Tibial nerve (tissue), 4 donors: ENCODE measurements at regions not wholly inside any gene's neighbourhood (a gene's known extent, or its start where the extent isn't known, plus 50 kb on each side); places are given as distances from the start of the nearest gene placed in this dataset.

Source experiments
- DNase-seq, 2 donors: peaks; one replicate each; pipeline ENCODE4 v3.0.0-alpha.2; 2019; ENCODE audit warnings: low spot score in 2 of 2
- H3K27ac ChIP-seq, 4 donors: fragments of 200-600 bp; sonication (generic) in 3 of 4; one replicate each; pipeline ENCODE4 v1.5.1; 2017 to 2019; ENCODE audit warnings: mild to moderate bottlenecking in 1 of 4
- H3K27me3 ChIP-seq, 2 donors: fragments of 200-600 bp; sonication (generic) in 1 of 2; one replicate each; pipeline versions ENCODE4 v1.5.1 to v1.6.0; 2017 to 2019
- H3K36me3 ChIP-seq, 3 donors: fragments of 200-600 bp; sonication (generic); one replicate each; pipeline ENCODE4 v1.5.1; 2018 to 2019
- H3K4me1 ChIP-seq, 4 donors: fragments of 200-600 bp; sonication (generic) in 3 of 4; one replicate each; pipeline ENCODE4 v1.5.1; 2017 to 2019
- H3K4me3 ChIP-seq, 4 donors: fragments of 200-600 bp; sonication (generic) in 3 of 4; one replicate each; pipeline ENCODE4 v1.5.1; 2017 to 2019; ENCODE audit warnings: mild to moderate bottlenecking in 1 of 4, moderate library complexity in 1 of 4
- H3K9me3 ChIP-seq, 4 donors: fragments of 200-600 bp; sonication (generic) in 3 of 4; one replicate each; pipeline ENCODE4 v1.5.1; 2017 to 2019
- EP300 ChIP-seq, 2 donors: sonication (generic); formaldehyde crosslinking; IDR thresholded peaks; one replicate each; pipeline ENCODE4 v1.6.1; 2017; ENCODE audit warnings: antibody characterized with exemption in 2 of 2, mild to moderate bottlenecking in 1 of 2
- POLR2A ChIP-seq, 2 donors: fragments of 450-650 bp; IDR thresholded peaks; one replicate each; pipeline ENCODE4 v1.6.1; 2017; ENCODE audit warnings: antibody characterized with exemption in 2 of 2, mild to moderate bottlenecking in 2 of 2, moderate library complexity in 2 of 2
- WGBS, 2 donors: methylation state at CpG; one replicate each; pipeline ENCODE4 v1.1.5; 2018; 5-methylcytosine and 5-hydroxymethylcytosine counted together
- TF ChIP-seq, protein P1 (sequence below), 5 experiments: fragments of 200-600 bp in 3 of 5; fragments of 450-650 bp in 2 of 5; sonication (generic) in 3 of 5; IDR thresholded peaks; one replicate each; pipeline ENCODE4 v1.5.1; 2016 to 2019; ENCODE audit warnings: antibody characterized with exemption in 5 of 5, mild to moderate bottlenecking in 3 of 5, moderate library complexity in 2 of 5

DNA sequence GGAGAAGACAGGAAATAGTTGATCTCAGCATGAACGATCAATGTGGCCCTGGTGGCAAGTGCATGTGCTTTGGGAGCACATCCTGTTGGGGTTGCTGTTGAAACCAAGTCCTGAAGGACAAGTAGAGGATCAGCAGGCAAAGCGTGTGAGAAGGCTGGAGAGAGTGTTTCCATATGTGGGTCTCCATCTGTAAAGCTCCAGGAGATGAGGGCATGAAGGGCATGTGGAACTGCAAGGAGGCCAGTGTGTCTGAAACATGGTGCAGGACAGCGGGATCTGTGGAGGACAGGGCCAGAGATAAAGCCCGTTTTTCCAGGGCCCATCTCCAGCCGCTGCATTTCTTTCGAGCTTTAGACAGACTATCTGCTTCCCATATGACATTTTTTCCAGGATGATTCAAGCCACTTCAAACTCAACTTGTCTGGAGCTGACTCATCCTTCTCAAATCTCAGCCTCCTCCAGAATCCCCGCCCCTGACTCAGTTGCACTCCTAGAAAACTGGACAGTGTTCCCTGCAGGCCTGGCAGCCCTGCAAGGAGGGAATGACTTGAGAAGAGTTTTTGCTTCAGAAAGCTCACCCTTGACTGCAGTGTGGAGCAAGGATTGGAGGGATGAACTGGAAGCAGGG lies 226.1 kb downstream of the VAPA start:
- Histone ChIP-seq H3K9me3 (no peaks in the 10 kb centered on the region), H3K4me3 (no peak overlapping the region), H3K4me1 (peaks cover 0 to 34% (median 8%) of the 10 kb centered on the region in 4 donors), H3K27me3 (no peaks in the 10 kb centered on the region), H3K27ac (peak overlapping the region in 1 of 4 donors; percentile 0), H3K36me3 (no peaks in the 10 kb centered on the region)
- no peak for DNase-seq
- 86 to 90% methylated on average over 6 to 7 of the region's 7 CpGs for WGBS, 2 donors
- no peak for TF ChIP-seq EP300 (IDR thresholded peaks at IDR 0.05)
- TF ChIP-seq, protein P1, sequence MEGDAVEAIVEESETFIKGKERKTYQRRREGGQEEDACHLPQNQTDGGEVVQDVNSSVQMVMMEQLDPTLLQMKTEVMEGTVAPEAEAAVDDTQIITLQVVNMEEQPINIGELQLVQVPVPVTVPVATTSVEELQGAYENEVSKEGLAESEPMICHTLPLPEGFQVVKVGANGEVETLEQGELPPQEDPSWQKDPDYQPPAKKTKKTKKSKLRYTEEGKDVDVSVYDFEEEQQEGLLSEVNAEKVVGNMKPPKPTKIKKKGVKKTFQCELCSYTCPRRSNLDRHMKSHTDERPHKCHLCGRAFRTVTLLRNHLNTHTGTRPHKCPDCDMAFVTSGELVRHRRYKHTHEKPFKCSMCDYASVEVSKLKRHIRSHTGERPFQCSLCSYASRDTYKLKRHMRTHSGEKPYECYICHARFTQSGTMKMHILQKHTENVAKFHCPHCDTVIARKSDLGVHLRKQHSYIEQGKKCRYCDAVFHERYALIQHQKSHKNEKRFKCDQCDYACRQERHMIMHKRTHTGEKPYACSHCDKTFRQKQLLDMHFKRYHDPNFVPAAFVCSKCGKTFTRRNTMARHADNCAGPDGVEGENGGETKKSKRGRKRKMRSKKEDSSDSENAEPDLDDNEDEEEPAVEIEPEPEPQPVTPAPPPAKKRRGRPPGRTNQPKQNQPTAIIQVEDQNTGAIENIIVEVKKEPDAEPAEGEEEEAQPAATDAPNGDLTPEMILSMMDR (IDR thresholded peaks at IDR 0.05) = no peak
- TF ChIP-seq POLR2A (IDR thresholded peaks at IDR 0.05) = no peak

DNA sequence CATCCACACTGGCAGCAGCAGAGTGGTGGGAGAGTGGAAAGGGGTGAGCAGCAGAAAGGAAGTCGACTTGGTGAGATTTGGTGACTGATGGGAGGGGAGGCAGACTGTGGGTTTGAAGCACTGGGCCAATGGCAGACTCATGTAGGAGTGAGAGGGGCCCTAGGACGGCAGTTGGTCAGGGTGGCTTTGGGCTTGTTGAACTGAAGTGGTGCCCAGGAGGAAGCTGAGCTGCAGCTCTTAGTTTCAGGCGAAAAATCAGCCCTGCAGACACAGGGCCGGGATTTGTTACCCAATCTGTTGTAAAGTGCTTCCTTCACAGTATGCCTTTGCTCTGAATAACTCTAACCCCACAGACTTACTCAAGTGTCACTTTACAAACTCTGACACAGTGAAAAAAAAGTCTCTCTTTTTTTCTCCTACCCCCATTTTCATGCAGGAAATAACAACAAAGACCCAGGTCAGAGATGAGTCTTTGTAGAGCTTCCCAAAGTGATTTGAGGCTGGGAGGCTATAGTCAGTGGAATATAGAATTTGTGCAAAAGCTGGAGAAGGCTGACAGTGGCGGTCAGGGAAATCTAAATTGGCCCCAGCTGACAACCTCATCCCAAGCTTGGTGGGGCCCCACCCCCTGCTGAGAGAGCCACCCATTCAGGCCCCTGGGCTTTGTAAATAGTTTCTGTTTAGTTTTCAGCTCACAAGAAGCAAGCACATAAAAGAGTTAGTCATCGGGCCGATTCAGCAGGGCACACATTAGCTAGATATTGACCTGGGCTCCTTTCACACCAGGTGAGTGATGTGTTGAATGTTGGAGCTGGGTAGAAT lies 226.9 kb downstream of the VAPA start:
- Histone ChIP-seq H3K4me3 (no peak overlapping the region), H3K36me3 (no peaks in the 10 kb centered on the region), H3K4me1 (peaks cover 0 to 34% (median 8%) of the 10 kb centered on the region in 4 donors), H3K9me3 (no peaks in the 10 kb centered on the region), H3K27ac (peak overlapping the region in 1 of 4 donors; percentile 0), H3K27me3 (no peaks in the 10 kb centered on the region)
- DNase-seq = no peak
- 69 to 75% methylated on average over 7 of the region's 7 CpGs for WGBS, 2 donors
- peak in 1 of 2 donors; percentile 11 for TF ChIP-seq EP300 (IDR thresholded peaks at IDR 0.05)
- TF ChIP-seq, protein P1 (IDR thresholded peaks at IDR 0.05) = no peak

DNA sequence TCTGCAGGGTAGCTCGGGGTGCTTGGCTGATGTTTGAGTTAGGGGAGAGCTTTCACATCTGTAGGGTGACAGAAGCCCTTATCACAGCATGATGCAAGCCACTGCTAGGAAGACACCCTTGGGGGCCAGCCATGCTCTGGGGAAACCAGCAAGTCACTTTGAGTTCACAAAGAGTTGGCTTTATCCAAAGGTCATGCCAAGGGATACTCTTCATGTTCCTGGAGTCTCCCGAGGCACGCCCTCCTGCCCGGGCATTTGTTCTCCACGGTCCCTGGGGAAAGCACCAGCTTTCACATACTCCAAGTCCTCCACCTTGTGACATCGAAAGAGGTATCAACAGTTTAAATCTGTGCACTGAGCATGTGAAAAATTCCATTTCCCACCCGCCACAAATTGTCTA lies 227.7 kb downstream of the VAPA start:
- WGBS, 2 donors = 86 to 88% methylated on average over 7 of the region's 7 CpGs
- TF ChIP-seq POLR2A (IDR thresholded peaks at IDR 0.05) (no peak), EP300 (IDR thresholded peaks at IDR 0.05) (no peak)
- TF ChIP-seq, protein P1 (IDR thresholded peaks at IDR 0.05) = no peak
- peaks cover 0 to 34% (median 8%) of the 10 kb centered on the region in 4 donors for H3K4me1 ChIP-seq
- H3K27ac ChIP-seq = peak overlapping the region in 1 of 4 donors; percentile 0
- no peaks in the 10 kb centered on the region for H3K36me3 ChIP-seq
- H3K27me3 ChIP-seq = no peaks in the 10 kb centered on the region
- no peak for DNase-seq
- H3K9me3 ChIP-seq = no peaks in the 10 kb centered on the region
- H3K4me3 ChIP-seq = no peak overlapping the region

DNA sequence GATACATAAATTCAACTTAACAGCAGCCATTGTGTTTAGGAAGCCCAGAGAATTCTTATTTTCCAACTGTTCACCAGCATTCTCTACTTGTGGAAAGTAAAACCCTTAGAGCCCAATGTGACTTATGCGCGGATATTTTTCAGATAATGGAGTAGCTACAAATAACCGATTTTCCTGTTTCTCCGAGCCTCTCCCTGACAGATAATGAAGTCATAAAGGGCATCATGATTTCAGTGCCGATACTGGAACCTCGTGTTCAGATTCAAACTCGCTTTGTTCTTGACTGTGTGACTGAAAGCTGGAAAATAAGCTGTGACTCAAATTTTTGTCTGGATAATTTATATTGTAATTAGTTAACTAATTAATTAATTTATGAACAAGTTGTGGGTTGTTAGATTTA lies 228.2 kb downstream of the VAPA start:
- TF ChIP-seq, protein P1 (IDR thresholded peaks at IDR 0.05) = no peak
- no peak for TF ChIP-seq POLR2A (IDR thresholded peaks at IDR 0.05)
- no peak for TF ChIP-seq EP300 (IDR thresholded peaks at IDR 0.05)
- Histone ChIP-seq H3K4me3 (no peak overlapping the region), H3K4me1 (peaks cover 0 to 34% (median 8%) of the 10 kb centered on the region in 4 donors), H3K9me3 (no peaks in the 10 kb centered on the region), H3K36me3 (no peaks in the 10 kb centered on the region), H3K27ac (no peak overlapping the region), H3K27me3 (no peaks in the 10 kb centered on the region)
- DNase-seq = no peak
- WGBS, 2 donors = 66 to 67% methylated on average over 7 of the region's 7 CpGs
